DOHH2 (cell line): ENCODE measurements at regions not wholly inside any gene's neighbourhood (a gene's known extent, or its start where the extent isn't known, plus 50 kb on each side); places are given as distances from the start of the nearest gene placed in this dataset.
A peak's percentile ranks its signal among the peaks of the same experiment; 100 is the strongest.

Experiments
- EZH2phosphoT487 ChIP-seq: fragments of 200-600 bp; sonication (generic); IDR thresholded peaks from 2 replicates; pipeline ENCODE4 v1.6.1; 2017; ENCODE audit warnings: borderline replicate concordance, mild to moderate bottlenecking, antibody characterized with exemption, low read length, moderate library complexity, mixed read lengths
- TF ChIP-seq, protein P1 (sequence below): fragments of 200-600 bp; sonication (generic); IDR thresholded peaks from one replicate; pipeline ENCODE4 v1.5.1; 2014; ENCODE audit warnings: antibody characterized with exemption, mild to moderate bottlenecking, low read depth, low read length; ENCODE audit not compliant: poor library complexity, severe bottlenecking

- TF ChIP-seq, protein P1, sequence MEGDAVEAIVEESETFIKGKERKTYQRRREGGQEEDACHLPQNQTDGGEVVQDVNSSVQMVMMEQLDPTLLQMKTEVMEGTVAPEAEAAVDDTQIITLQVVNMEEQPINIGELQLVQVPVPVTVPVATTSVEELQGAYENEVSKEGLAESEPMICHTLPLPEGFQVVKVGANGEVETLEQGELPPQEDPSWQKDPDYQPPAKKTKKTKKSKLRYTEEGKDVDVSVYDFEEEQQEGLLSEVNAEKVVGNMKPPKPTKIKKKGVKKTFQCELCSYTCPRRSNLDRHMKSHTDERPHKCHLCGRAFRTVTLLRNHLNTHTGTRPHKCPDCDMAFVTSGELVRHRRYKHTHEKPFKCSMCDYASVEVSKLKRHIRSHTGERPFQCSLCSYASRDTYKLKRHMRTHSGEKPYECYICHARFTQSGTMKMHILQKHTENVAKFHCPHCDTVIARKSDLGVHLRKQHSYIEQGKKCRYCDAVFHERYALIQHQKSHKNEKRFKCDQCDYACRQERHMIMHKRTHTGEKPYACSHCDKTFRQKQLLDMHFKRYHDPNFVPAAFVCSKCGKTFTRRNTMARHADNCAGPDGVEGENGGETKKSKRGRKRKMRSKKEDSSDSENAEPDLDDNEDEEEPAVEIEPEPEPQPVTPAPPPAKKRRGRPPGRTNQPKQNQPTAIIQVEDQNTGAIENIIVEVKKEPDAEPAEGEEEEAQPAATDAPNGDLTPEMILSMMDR: peak; percentile 79
- no peak for TF ChIP-seq EZH2phosphoT487
Measured at GRCh38 chr3:117019082-117019713, 309.6 kb downstream of the TUSC7 start.
